H1 (cell line): ENCODE measurements at regions not wholly inside any gene's neighbourhood (a gene's known extent, or its start where the extent isn't known, plus 50 kb on each side); places are given as distances from the start of the nearest gene placed in this dataset.
"Not testable (repeated sequence)": the region's sequence is repeated elsewhere in the genome, so short reads cannot be mapped to it uniquely, and the experiment has no call there.

ENCODE experiments used
- CTCF ChIA-PET: fragments of 300-600 bp; sonication (Branson Sonifier 250); formaldehyde crosslinking; loops from one replicate; lab custom pipeline; 2021; ENCODE audit not compliant: partially characterized antibody; lab: Charles Lee
- POLR2A ChIA-PET: fragments of 300-600 bp; sonication (Branson Sonifier 250); formaldehyde crosslinking; loops from one replicate; lab custom pipeline; 2021; ENCODE audit warnings: inconsistent platforms; ENCODE audit not compliant: partially characterized antibody; lab: Charles Lee
- DNase-seq, 2 experiments: peaks; one replicate each; pipeline versions ENCODE4 v3.0.0 to v3.0.0-alpha.2; 2010 to 2022; ENCODE audit warnings: low spot score in 2 of 2, low read depth in 1 of 2, mixed read lengths in 1 of 2
- FAIRE-seq: peaks from 2 replicates; lab custom pipeline; 2011; peaks lifted over from hg19 to GRCh38; lab: Jason Lieb, UNC
- H2AFZ ChIP-seq: 2 replicates; pipeline ENCODE4 v1.8.1; 2012; ENCODE audit warnings: low read length, inconsistent platforms
- H2AK5ac ChIP-seq: 2 replicates; pipeline ENCODE4 v1.6.1; 2013; ENCODE audit warnings: low read depth, low read length
- H2BK120ac ChIP-seq: replicated peaks from 2 replicates; pipeline ENCODE3; 2013; ENCODE audit warnings: low read depth, low read length, inconsistent platforms
- H2BK12ac ChIP-seq: 2 replicates; pipeline ENCODE4 v1.6.1; 2013; ENCODE audit warnings: low read depth, low read length
- H2BK15ac ChIP-seq: 2 replicates; pipeline ENCODE4 v1.6.1; 2013; ENCODE audit warnings: low read length
- H2BK20ac ChIP-seq: 2 replicates; pipeline ENCODE4 v1.6.1; 2013; ENCODE audit warnings: low read length
- H2BK5ac ChIP-seq: 2 replicates; pipeline ENCODE4 v1.6.1; 2013; ENCODE audit warnings: low read depth, low read length
- H3K14ac ChIP-seq: 2 replicates; pipeline ENCODE4 v1.6.1; 2013; ENCODE audit warnings: inconsistent platforms; ENCODE audit not compliant: insufficient read length
- H3K18ac ChIP-seq: 2 replicates; pipeline ENCODE4 v1.6.1; 2013; ENCODE audit warnings: low read length; ENCODE audit errors: extremely low read depth
- H3K23ac ChIP-seq: 2 replicates; pipeline ENCODE4 v1.6.1; 2013; ENCODE audit warnings: inconsistent platforms; ENCODE audit not compliant: insufficient read length
- H3K23me2 ChIP-seq: 2 replicates; pipeline ENCODE4 v1.6.1; 2013; ENCODE audit warnings: low read depth, low read length
- H3K27ac ChIP-seq: 2 replicates; pipeline ENCODE4 v1.6.1; 2011; ENCODE audit warnings: low read depth, low read length, inconsistent platforms
- H3K27me3 ChIP-seq, 4 experiments: replicated peaks in 1 of 4; 1 replicate in 1 of 4; 2 replicates in 3 of 4; pipeline versions ENCODE4 v1.6.1 to v1.8.1; 2011 to 2013; ENCODE audit warnings: low read length in 3 of 4, mild to moderate bottlenecking in 3 of 4, inconsistent platforms in 2 of 4, mixed read lengths in 2 of 4, moderate library complexity in 1 of 4; ENCODE audit not compliant: control insufficient read depth in 3 of 4, insufficient read depth in 3 of 4; ENCODE audit errors: extremely low read depth in 1 of 4
- H3K36me3 ChIP-seq, 4 experiments: 2 replicates each; pipeline versions ENCODE4 v1.6.1 to v1.8.1; 2011 to 2013; ENCODE audit warnings: mild to moderate bottlenecking in 4 of 4, low read length in 3 of 4, moderate library complexity in 2 of 4, control low read depth in 1 of 4, inconsistent platforms in 1 of 4; ENCODE audit not compliant: insufficient read depth in 4 of 4, control insufficient read depth in 2 of 4
- H3K4ac ChIP-seq: replicated peaks from 2 replicates; pipeline ENCODE3; 2013; ENCODE audit warnings: low read length, low read depth, mixed read lengths, inconsistent platforms; ENCODE audit not compliant: insufficient read length
- H3K4me1 ChIP-seq, 4 experiments: replicated peaks in 1 of 4; 1 replicate in 1 of 4; 2 replicates in 3 of 4; pipeline versions ENCODE4 v1.6.1 to v1.8.1; 2011 to 2013; ENCODE audit warnings: low read length in 3 of 4, inconsistent platforms in 2 of 4, mixed read lengths in 1 of 4; ENCODE audit not compliant: insufficient read depth in 4 of 4, control insufficient read depth in 3 of 4
- H3K4me2 ChIP-seq, 2 experiments: 2 replicates each; pipeline versions ENCODE4 v1.6.1 to v1.8.1; 2011 to 2013; ENCODE audit warnings: low read depth in 2 of 2, low read length in 2 of 2, control low read depth in 1 of 2, inconsistent platforms in 1 of 2, mild to moderate bottlenecking in 1 of 2; ENCODE audit not compliant: insufficient read depth in 1 of 2
- H3K4me3 ChIP-seq, 4 experiments: fragments of 200-600, 300-600 bp in 1 of 4; sonication (generic), shearing (Covaris generic), sonication (Bioruptor Twin) in 1 of 4; 2 replicates each; pipeline versions ENCODE4 v1.5.1 to v1.8.1; 2011 to 2016; ENCODE audit warnings: low read length in 4 of 4, low read depth in 3 of 4, control low read depth in 2 of 4, inconsistent platforms in 2 of 4, mild to moderate bottlenecking in 2 of 4, mixed read lengths in 1 of 4, moderate library complexity in 1 of 4; ENCODE audit not compliant: insufficient read depth in 2 of 4; ENCODE audit errors: extremely low read depth in 1 of 4
- H3K56ac ChIP-seq: replicated peaks from 2 replicates; pipeline ENCODE3; 2013; ENCODE audit warnings: low read depth, mild to moderate bottlenecking, mixed read lengths, low read length, inconsistent platforms; ENCODE audit not compliant: insufficient read length
- H3K79me1 ChIP-seq: 2 replicates; pipeline ENCODE4 v1.6.1; 2013; ENCODE audit warnings: low read depth, low read length, control low read depth
- H3K79me2 ChIP-seq, 2 experiments: 2 replicates each; pipeline versions ENCODE4 v1.6.1 to v1.8.1; 2012 to 2013; ENCODE audit warnings: low read length in 2 of 2, mild to moderate bottlenecking in 2 of 2, inconsistent platforms in 1 of 2; ENCODE audit not compliant: insufficient read depth in 2 of 2, control insufficient read depth in 1 of 2
- H3K9ac ChIP-seq, 4 experiments: replicated peaks in 1 of 4; 1 replicate in 1 of 4; 2 replicates in 3 of 4; pipeline versions ENCODE4 v1.6.1 to v1.8.1; 2011 to 2013; ENCODE audit warnings: low read depth in 3 of 4, low read length in 3 of 4, control low read depth in 2 of 4, mild to moderate bottlenecking in 2 of 4, moderate library complexity in 2 of 4, inconsistent platforms in 1 of 4; ENCODE audit errors: extremely low read depth in 1 of 4
- H3K9me3 ChIP-seq, 2 experiments: 2 replicates each; pipeline versions ENCODE4 v1.6.1 to v1.8.1; 2012 to 2013; ENCODE audit warnings: mild to moderate bottlenecking in 2 of 2, moderate library complexity in 2 of 2, control low read depth in 1 of 2, inconsistent platforms in 1 of 2, low read depth in 1 of 2, low read length in 1 of 2, mixed read lengths in 1 of 2; ENCODE audit not compliant: insufficient read depth in 2 of 2
- H4K20me1 ChIP-seq, 2 experiments: replicated peaks in 1 of 2; 2 replicates each; pipeline versions ENCODE3 to v1.8.1; 2011 to 2013; ENCODE audit warnings: inconsistent platforms in 2 of 2, low read length in 2 of 2, mild to moderate bottlenecking in 1 of 2; ENCODE audit not compliant: insufficient read depth in 2 of 2, control insufficient read depth in 1 of 2
- H4K5ac ChIP-seq: 2 replicates; pipeline ENCODE4 v1.6.1; 2013; ENCODE audit warnings: low read length, low read depth, mixed read lengths, inconsistent platforms; ENCODE audit not compliant: insufficient read length
- H4K8ac ChIP-seq: 2 replicates; pipeline ENCODE4 v1.8.0; 2013; ENCODE audit warnings: mild to moderate bottlenecking, moderate library complexity, low read length, inconsistent platforms; ENCODE audit not compliant: insufficient read depth; ENCODE audit errors: extremely low read depth
- H4K91ac ChIP-seq: replicated peaks from 2 replicates; pipeline ENCODE3; 2013; ENCODE audit warnings: low read length, mixed read lengths, inconsistent platforms; ENCODE audit not compliant: insufficient read length
- EGR1 ChIP-seq: IDR thresholded peaks from 2 replicates; pipeline ENCODE4 v1.6.1; 2011; ENCODE audit warnings: low read depth, low read length, borderline replicate concordance
- EP300 ChIP-seq, 2 experiments: IDR thresholded peaks; 1 replicate in 1 of 2; 2 replicates in 1 of 2; pipeline ENCODE4 v1.6.1; 2011 to 2012; ENCODE audit warnings: low read depth in 2 of 2, low read length in 2 of 2, mild to moderate bottlenecking in 2 of 2, borderline replicate concordance in 1 of 2, inconsistent platforms in 1 of 2, moderate library complexity in 1 of 2
- WGBS, 2 experiments: shearing (Covaris generic) in 1 of 2; methylation state at CpG; one replicate each; pipeline versions ENCODE4 v1.1.6 to v1.1.7; 2013 to 2015; ENCODE audit warnings: low lambda C conversion rate in 2 of 2, mixed read lengths in 2 of 2, inconsistent platforms in 1 of 2, low coverage in 1 of 2, missing lambda C conversion rate in 1 of 2; ENCODE audit not compliant: insufficient replicate concordance in 2 of 2, insufficient coverage in 1 of 2, insufficient read length in 1 of 2; ENCODE audit errors: extremely low coverage in 1 of 2, missing lambda C conversion rate in 1 of 2; 5-methylcytosine and 5-hydroxymethylcytosine counted together

- H2BK12ac ChIP-seq = no peak overlapping the region
- 97% methylated on average over 4 of the region's 4 CpGs; no CpG with 5 or more reads in 1 of the 2 experiments for WGBS, 2 experiments
- DNase-seq (no peak), FAIRE-seq (no peak)
- no peaks in the 10 kb centered on the region for H3K4me1 ChIP-seq
- H4K20me1 ChIP-seq = no peaks in the 10 kb centered on the region
- no peaks in the 10 kb centered on the region for H3K79me2 ChIP-seq
- H3K23me2 ChIP-seq = no peaks in the 10 kb centered on the region
- H3K79me1 ChIP-seq = no peaks in the 10 kb centered on the region
- H2BK20ac ChIP-seq = no peak overlapping the region
- H2AK5ac ChIP-seq = no peak overlapping the region
- H4K8ac ChIP-seq = no peak overlapping the region
- H3K9ac ChIP-seq = no peak overlapping the region
- no peak overlapping the region for H3K14ac ChIP-seq
- H2BK5ac ChIP-seq = no peak overlapping the region
- H2BK15ac ChIP-seq = no peak overlapping the region
- no peaks in the 10 kb centered on the region for H3K27me3 ChIP-seq
- H2BK120ac ChIP-seq = no peak overlapping the region
- H3K56ac ChIP-seq = no peak overlapping the region
- H3K23ac ChIP-seq = no peak overlapping the region
- H2AFZ ChIP-seq = no peak overlapping the region
- no peak overlapping the region for H3K27ac ChIP-seq
- no peaks in the 10 kb centered on the region for H3K36me3 ChIP-seq
- no peak overlapping the region for H3K4me3 ChIP-seq
- ChIA-PET CTCF (no interaction called here), POLR2A (no interaction called here)
- TF ChIP-seq EP300 (IDR thresholded peaks at IDR 0.05; ENCODE audit: borderline replicate concordance in 1 of 2, low read depth in 2 of 2, low read length in 2 of 2) (no peak), EGR1 (no peak)
- no peak overlapping the region for H4K91ac ChIP-seq
- H4K5ac ChIP-seq = no peak overlapping the region
- H3K18ac ChIP-seq = no peak overlapping the region
- H3K4ac ChIP-seq = no peak overlapping the region
- H3K4me2 ChIP-seq = no peak overlapping the region
- no peaks in the 10 kb centered on the region for H3K9me3 ChIP-seq
These were observed 234.2 kb upstream of the MAF start for GRCh38 chr16:79834720-79835119.

GRCh38 chr16:79834003-79834402 lies 233.5 kb upstream of the MAF start:
- H2BK12ac ChIP-seq, CTCF ChIA-PET, H4K20me1 ChIP-seq, H3K36me3 ChIP-seq, H3K9me3 ChIP-seq, H2AFZ ChIP-seq, H2BK15ac ChIP-seq, H2AK5ac ChIP-seq, H3K18ac ChIP-seq, FAIRE-seq, H4K91ac ChIP-seq, H3K4me2 ChIP-seq, H2BK120ac ChIP-seq, H3K27me3 ChIP-seq, H3K4me3 ChIP-seq, H3K27ac ChIP-seq, H3K56ac ChIP-seq, H2BK5ac ChIP-seq, H3K79me2 ChIP-seq, H4K8ac ChIP-seq, H3K79me1 ChIP-seq, H3K23me2 ChIP-seq, H4K5ac ChIP-seq, POLR2A ChIA-PET, H3K14ac ChIP-seq, H3K23ac ChIP-seq, DNase-seq, H3K9ac ChIP-seq, H2BK20ac ChIP-seq, H3K4ac ChIP-seq, H3K4me1 ChIP-seq: not testable (repeated sequence)
